Ishikawa (cell line): ENCODE measurements at regions not wholly inside any gene's neighbourhood (a gene's known extent, or its start where the extent isn't known, plus 50 kb on each side); places are given as distances from the start of the nearest gene placed in this dataset.

Experiments used
- CEBPB ChIP-seq: IDR thresholded peaks from 2 replicates; pipeline ENCODE4 v1.6.1; 2012
- CREB1 ChIP-seq: IDR thresholded peaks from 2 replicates; pipeline ENCODE4 v1.6.1; 2012; ENCODE audit warnings: low read depth
- EGR1 ChIP-seq: IDR thresholded peaks from 2 replicates; pipeline ENCODE4 v1.6.1; 2012
- EP300 ChIP-seq: IDR thresholded peaks from 2 replicates; pipeline ENCODE4 v1.6.1; 2012; ENCODE audit warnings: borderline replicate concordance
- FOXM1 ChIP-seq: IDR thresholded peaks from 2 replicates; pipeline ENCODE4 v1.6.1; 2012; ENCODE audit warnings: low read depth, borderline replicate concordance
- MAX ChIP-seq: IDR thresholded peaks from 2 replicates; pipeline ENCODE4 v1.6.1; 2012
- NFIC ChIP-seq: IDR thresholded peaks from 2 replicates; pipeline ENCODE4 v1.6.1; 2012
- RAD21 ChIP-seq: IDR thresholded peaks from 2 replicates; pipeline ENCODE4 v1.6.1; 2012; ENCODE audit warnings: low read depth
- REST ChIP-seq: IDR thresholded peaks from 2 replicates; pipeline ENCODE4 v1.6.1; 2012; ENCODE audit warnings: low read depth, mild to moderate bottlenecking
- TAF1 ChIP-seq: IDR thresholded peaks from 2 replicates; pipeline ENCODE4 v1.6.1; 2012; ENCODE audit warnings: low read depth, mild to moderate bottlenecking
- TCF12 ChIP-seq: IDR thresholded peaks from 2 replicates; pipeline ENCODE4 v1.6.1; 2012; ENCODE audit warnings: low read depth
- TEAD4 ChIP-seq: IDR thresholded peaks from 2 replicates; pipeline ENCODE4 v1.6.1; 2012
- YY1 ChIP-seq: IDR thresholded peaks from 2 replicates; pipeline ENCODE4 v1.6.1; 2012; ENCODE audit warnings: low read depth
- ZBTB7A ChIP-seq: IDR thresholded peaks from 2 replicates; pipeline ENCODE4 v1.6.1; 2012; ENCODE audit warnings: low read depth
- TF ChIP-seq, protein P1 (sequence below): IDR thresholded peaks from 2 replicates; pipeline ENCODE4 v1.6.1; 2012

DNA sequence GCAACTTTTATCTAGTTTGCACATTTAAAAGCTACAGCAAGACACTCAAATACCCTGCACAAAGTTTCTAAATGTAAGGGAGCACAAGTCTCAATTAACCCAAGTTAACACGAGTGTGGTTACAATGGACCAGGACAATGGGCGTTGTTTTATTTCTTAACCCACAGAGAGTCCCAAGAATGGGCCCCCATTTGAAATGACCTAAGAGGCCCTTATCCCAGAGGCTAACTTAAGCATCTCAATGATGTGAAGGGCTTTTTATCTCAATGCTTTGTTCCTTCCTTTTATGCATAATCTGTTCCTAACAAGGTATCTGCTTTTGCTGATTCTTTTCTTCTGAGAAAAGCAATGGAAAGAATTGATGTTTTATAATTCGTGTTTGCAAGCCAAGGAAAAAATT is 151.5 kb upstream of the SALL3 start:
- TF ChIP-seq YY1, result no peak
- no peak for TF ChIP-seq TCF12
- no peak for TF ChIP-seq ZBTB7A
- TF ChIP-seq CEBPB, result no peak
- no peak for TF ChIP-seq REST
- TF ChIP-seq CREB1, result no peak
- TF ChIP-seq EP300, result no peak

GRCh38 chr18:78830161-78830560 is 149.5 kb upstream of the SALL3 start:
- TF ChIP-seq RAD21, result no peak
- TF ChIP-seq TAF1, result no peak
- no peak for TF ChIP-seq ZBTB7A
- TF ChIP-seq, protein P1, sequence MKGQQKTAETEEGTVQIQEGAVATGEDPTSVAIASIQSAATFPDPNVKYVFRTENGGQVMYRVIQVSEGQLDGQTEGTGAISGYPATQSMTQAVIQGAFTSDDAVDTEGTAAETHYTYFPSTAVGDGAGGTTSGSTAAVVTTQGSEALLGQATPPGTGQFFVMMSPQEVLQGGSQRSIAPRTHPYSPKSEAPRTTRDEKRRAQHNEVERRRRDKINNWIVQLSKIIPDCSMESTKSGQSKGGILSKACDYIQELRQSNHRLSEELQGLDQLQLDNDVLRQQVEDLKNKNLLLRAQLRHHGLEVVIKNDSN, result no peak
- no peak for TF ChIP-seq EGR1
- TF ChIP-seq YY1, result no peak
- no peak for TF ChIP-seq TCF12
- TF ChIP-seq REST, result no peak
- no peak for TF ChIP-seq CEBPB
- TF ChIP-seq TEAD4, result no peak
- no peak for TF ChIP-seq MAX
- no peak for TF ChIP-seq NFIC
- no peak for TF ChIP-seq CREB1
- no peak for TF ChIP-seq EP300

GRCh38 chr18:78830826-78831225 is 148.8 kb upstream of the SALL3 start:
- no peak for TF ChIP-seq NFIC
- no peak for TF ChIP-seq ZBTB7A
- no peak for TF ChIP-seq REST
- no peak for TF ChIP-seq EP300
- TF ChIP-seq CREB1, result no peak
- no peak for TF ChIP-seq MAX
- no peak for TF ChIP-seq TEAD4
- TF ChIP-seq, protein P1, result no peak
- no peak for TF ChIP-seq CEBPB
- no peak for TF ChIP-seq RAD21
- no peak for TF ChIP-seq EGR1
- no peak for TF ChIP-seq TCF12
- no peak for TF ChIP-seq TAF1
- TF ChIP-seq YY1, result no peak
- TF ChIP-seq FOXM1, result no peak

DNA sequence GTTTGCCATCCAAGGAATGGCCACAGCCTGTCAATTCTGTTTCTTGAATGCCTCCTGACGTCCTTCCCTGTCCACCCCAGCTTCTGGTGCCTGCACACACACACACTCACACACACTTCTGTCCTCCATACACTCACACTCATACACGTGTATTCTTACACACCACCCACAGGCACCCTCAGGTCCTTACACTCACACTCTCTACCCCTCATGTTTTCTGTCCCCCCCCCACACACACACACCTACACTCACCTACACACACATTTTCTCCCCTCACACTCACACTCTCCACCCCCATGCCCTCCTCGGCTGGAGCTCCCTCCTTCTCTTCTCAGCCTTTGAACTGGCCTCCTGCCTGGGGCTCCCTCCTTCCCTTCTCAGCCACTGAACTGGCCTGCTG is 148.0 kb upstream of the SALL3 start:
- no peak for TF ChIP-seq RAD21
- TF ChIP-seq YY1, result no peak
- TF ChIP-seq FOXM1, result no peak

GRCh38 chr18:78833833-78834232 is 145.8 kb upstream of the SALL3 start:
- TF ChIP-seq, protein P1, result no peak
- TF ChIP-seq EGR1 (no peak), YY1 (no peak), MAX (no peak), TCF12 (no peak), FOXM1 (no peak), CEBPB (no peak), TAF1 (no peak), TEAD4 (no peak), NFIC (no peak), RAD21 (no peak), REST (no peak)
